T-helper 1 cell treated with Interleukin-12 subunit alpha and Interleukin-12 subunit beta and Interleukin-4 antibody, amounts not matched to agents 30 μg/mL and 1 μg/mL, for 36 hours (primary cell): ENCODE measurements at regions not wholly inside any gene's neighbourhood (a gene's known extent, or its start where the extent isn't known, plus 50 kb on each side); places are given as distances from the start of the nearest gene placed in this dataset.

Source experiments
- H3K27ac Mint-ChIP-seq: one replicate; pipeline ENCODE4 v1.8.0; 2021; ENCODE audit warnings: mild to moderate bottlenecking, mixed read lengths
- H3K27me3 Mint-ChIP-seq: one replicate; pipeline ENCODE4 v1.8.0; 2021; ENCODE audit warnings: low read depth, mixed read lengths
- H3K36me3 Mint-ChIP-seq: one replicate; pipeline ENCODE4 v1.8.0; 2021; ENCODE audit warnings: low read depth, mixed read lengths
- H3K4me1 Mint-ChIP-seq: one replicate; pipeline ENCODE4 v1.8.0; 2021; ENCODE audit warnings: low read depth, mixed read lengths
- H3K4me3 Mint-ChIP-seq: one replicate; pipeline ENCODE4 v1.8.0; 2021; ENCODE audit warnings: mild to moderate bottlenecking, moderate library complexity, mixed read lengths
- H3K9me3 Mint-ChIP-seq: one replicate; pipeline ENCODE4 v1.8.0; 2021; ENCODE audit warnings: mixed read lengths

DNA sequence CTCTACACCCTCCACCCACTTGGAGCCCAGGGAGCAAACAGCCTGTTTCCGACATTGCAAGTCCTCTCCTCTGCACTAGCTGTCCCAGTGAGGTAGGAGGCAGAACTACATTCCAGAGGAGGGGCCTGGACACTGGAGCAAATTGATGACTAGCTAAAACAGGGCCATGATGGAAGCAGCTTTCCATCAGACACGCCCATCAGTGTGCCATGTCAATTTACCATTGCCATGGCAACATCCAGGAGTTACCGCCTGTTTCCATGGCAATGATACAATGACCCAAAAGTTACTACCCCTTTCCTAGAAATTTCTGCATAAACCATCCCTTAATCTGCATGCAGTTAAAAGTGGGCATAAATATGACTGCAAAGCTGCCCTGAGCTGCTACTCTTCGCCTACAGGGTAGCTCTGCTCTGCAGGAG is 647.1 kb downstream of the PTPRU start:
- H3K27me3 Mint-ChIP-seq = no peaks in the 10 kb centered on the region
- H3K36me3 Mint-ChIP-seq = no peaks in the 10 kb centered on the region
- no peaks in the 10 kb centered on the region for H3K4me1 Mint-ChIP-seq
- no peak overlapping the region for H3K4me3 Mint-ChIP-seq
- H3K27ac Mint-ChIP-seq = no peak overlapping the region
- H3K9me3 Mint-ChIP-seq = no peaks in the 10 kb centered on the region

DNA sequence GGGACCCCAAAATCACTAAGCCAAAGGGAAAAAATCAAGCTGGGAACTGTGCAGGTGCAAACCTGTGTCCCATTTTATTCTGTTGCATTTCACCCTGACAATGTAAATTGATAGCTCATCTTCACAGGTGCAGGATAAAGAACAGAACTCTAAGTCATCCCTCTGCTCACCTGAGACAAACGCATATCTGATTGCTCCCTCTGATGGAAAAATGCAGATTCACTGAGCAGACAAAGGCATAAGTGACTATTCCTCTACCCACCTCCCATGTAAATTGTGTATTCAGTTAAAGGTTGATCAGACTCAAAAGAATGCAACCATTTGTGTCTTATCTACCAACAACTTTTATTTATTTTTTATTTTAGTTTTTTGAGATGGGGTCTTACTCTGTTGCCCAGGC is 644.2 kb downstream of the PTPRU start:
- Mint-ChIP-seq H3K27me3 (peaks cover 5% of the 10 kb centered on the region), H3K4me3 (no peak overlapping the region), H3K9me3 (no peaks in the 10 kb centered on the region), H3K27ac (no peak overlapping the region), H3K36me3 (no peaks in the 10 kb centered on the region), H3K4me1 (no peaks in the 10 kb centered on the region)

DNA sequence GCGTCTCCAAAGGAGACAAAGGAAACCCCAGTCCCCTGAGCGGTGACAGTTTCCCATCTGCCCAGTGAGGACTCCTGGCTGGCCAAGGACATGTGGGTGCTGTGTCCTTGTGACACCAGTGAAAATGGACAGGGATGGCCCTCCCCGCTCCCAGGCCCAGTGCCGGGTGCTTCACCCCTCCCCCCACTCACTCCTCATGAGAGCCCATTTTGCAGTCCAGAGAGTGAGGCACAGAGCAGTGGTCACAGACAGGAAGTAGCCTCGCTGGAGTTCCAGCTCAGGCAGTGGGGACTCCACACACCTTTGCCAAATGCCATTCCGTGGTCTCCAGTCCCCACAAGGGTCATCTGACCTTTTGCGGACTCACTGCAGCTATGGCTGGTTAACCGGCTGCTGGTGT is 642.9 kb downstream of the PTPRU start:
- no peak overlapping the region for H3K4me3 Mint-ChIP-seq
- no peaks in the 10 kb centered on the region for H3K9me3 Mint-ChIP-seq
- no peaks in the 10 kb centered on the region for H3K4me1 Mint-ChIP-seq
- H3K27ac Mint-ChIP-seq = no peak overlapping the region
- H3K27me3 Mint-ChIP-seq = peaks cover 12% of the 10 kb centered on the region
- no peaks in the 10 kb centered on the region for H3K36me3 Mint-ChIP-seq

DNA sequence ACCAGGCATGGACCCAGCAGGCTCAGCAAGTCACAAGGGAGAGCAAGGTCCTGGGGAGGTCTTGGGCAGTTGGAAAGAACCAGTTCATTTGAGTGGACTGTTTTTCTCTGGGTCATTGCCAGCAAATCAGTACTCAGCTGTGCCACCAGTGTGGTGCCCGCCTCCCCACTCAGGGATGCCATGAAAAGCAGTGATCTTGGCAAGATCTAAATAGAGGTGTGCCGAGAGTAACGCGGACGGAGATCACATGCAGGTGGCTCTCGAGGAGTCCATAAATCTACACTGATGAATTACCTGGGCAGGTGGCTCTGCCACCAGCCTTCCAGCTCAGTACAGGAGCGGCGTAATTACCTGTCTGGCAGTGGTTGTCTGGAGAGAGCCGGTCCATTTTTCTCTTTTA is 642.2 kb downstream of the PTPRU start:
- no peaks in the 10 kb centered on the region for H3K36me3 Mint-ChIP-seq
- H3K27ac Mint-ChIP-seq = no peak overlapping the region
- H3K9me3 Mint-ChIP-seq = no peaks in the 10 kb centered on the region
- no peak overlapping the region for H3K4me3 Mint-ChIP-seq
- H3K27me3 Mint-ChIP-seq = peaks cover 12% of the 10 kb centered on the region
- no peaks in the 10 kb centered on the region for H3K4me1 Mint-ChIP-seq

DNA sequence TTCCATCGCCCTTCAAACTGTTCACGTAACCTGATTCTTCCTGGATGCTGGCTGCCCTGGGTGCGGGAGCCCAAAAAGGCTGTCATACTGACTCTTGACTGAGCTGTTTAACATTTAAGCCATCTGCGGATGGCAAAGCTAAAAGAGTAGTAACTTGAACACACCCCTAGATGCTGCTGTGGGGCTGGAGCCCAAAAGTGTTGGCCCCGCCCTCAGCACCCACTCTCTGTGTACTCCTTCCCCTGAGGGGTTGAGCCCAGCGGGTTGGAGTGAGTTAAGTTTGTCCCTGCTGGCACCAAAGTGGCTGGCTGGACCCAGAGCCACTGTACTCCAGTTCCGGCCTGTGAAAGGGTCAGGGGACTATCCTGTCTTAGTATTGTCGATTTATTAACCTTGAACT is 640.6 kb downstream of the PTPRU start:
- Mint-ChIP-seq H3K36me3 (no peaks in the 10 kb centered on the region), H3K27me3 (peaks cover 19% of the 10 kb centered on the region), H3K27ac (no peak overlapping the region), H3K4me3 (no peak overlapping the region), H3K9me3 (no peaks in the 10 kb centered on the region), H3K4me1 (no peaks in the 10 kb centered on the region)

DNA sequence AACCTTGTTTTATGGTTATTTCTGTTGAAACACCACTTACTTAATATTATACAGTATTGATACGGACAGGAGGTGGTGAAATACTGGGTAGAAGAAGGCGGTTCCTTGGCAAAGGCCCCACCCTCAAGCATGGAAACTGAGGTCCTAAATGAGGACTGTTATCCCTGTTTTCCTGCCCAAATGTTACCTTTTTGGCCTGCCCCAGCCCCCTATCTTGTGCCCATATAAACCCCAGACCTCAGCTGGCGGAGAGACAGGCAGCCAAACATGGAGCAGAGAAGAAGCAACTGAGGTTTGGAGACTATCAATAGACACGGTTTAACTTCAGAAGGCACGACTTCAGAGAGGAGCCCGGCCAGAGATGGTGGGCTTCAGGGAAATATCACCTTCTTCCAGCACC is 640.1 kb downstream of the PTPRU start:
- Mint-ChIP-seq H3K36me3 (no peaks in the 10 kb centered on the region), H3K27me3 (peaks cover 20% of the 10 kb centered on the region), H3K9me3 (no peaks in the 10 kb centered on the region), H3K4me3 (no peak overlapping the region), H3K27ac (no peak overlapping the region), H3K4me1 (no peaks in the 10 kb centered on the region)

DNA sequence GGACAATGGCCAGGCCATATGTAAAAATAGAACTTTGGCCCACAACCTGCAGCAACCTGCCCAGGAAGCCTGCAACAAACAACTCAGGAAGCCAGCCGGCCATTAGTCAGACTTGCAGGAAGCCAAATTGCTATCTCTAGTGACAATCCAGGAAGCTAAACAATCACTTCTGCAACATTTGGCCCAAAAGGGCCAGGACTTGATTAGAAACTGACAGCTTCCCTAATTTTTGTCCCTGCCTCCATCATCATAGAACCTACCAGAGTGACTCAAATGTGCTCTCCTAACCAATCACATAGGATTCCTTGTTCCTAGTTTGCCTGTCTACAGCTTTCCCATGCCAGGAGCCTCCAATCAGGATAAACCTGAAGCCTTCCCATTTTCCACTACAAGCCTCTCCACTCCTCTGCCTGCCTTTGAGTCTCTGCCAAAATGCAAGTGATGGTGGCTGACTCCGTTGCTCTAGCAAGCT is 639.3 kb downstream of the PTPRU start:
- H3K4me1 Mint-ChIP-seq = no peaks in the 10 kb centered on the region
- peaks cover 20% of the 10 kb centered on the region for H3K27me3 Mint-ChIP-seq
- no peak overlapping the region for H3K27ac Mint-ChIP-seq

DNA sequence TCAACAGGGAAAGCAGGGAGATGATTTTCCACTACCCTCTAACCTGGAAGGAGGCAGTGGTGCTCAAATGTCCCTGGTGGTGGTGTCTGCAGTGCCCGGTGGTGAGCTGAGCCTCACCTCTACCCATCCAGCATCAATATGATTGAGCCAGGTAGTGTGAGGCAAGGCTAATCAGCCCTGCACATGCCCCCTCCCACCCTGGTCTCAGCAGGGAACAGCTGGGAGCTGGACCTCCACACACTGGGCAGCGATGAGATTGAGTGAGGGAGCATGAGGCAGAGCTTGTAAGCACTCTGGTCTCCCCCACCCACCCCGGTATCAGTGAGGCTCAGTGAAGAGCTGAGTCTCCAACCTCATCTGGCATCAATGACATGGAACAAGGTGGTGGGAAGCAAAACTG is 634.3 kb downstream of the PTPRU start:
- no peak overlapping the region for H3K4me3 Mint-ChIP-seq
- no peaks in the 10 kb centered on the region for H3K4me1 Mint-ChIP-seq
- H3K9me3 Mint-ChIP-seq = no peaks in the 10 kb centered on the region
- H3K36me3 Mint-ChIP-seq = no peaks in the 10 kb centered on the region
- H3K27ac Mint-ChIP-seq = no peak overlapping the region
- peaks cover 25% of the 10 kb centered on the region for H3K27me3 Mint-ChIP-seq

More for the DNA sequence above, 639.3 kb downstream of the PTPRU start:
- no peaks in the 10 kb centered on the region for H3K36me3 Mint-ChIP-seq
- no peak overlapping the region for H3K4me3 Mint-ChIP-seq
- no peaks in the 10 kb centered on the region for H3K9me3 Mint-ChIP-seq

DNA sequence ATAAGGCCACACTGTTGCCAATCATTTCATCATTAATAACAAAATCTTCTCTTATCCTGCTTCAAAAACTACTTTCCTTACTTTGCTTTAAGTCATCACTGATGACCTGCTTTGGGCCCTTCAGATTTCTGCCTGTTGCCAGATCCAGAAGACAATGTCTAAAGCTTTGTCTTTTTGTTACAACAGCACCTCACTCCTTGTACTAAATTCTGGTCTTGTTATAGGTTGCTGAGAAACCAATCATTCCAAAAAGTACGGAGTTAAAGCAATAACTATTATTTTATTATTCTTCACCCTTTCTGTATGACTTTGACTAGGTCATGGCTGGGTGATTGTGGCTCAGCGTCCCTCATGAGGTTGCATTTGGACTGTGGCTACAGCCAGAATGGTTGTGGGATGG is 633.5 kb downstream of the PTPRU start:
- peaks cover 23% of the 10 kb centered on the region for H3K27me3 Mint-ChIP-seq
- H3K4me3 Mint-ChIP-seq = no peak overlapping the region
- no peaks in the 10 kb centered on the region for H3K36me3 Mint-ChIP-seq
- H3K4me1 Mint-ChIP-seq = no peaks in the 10 kb centered on the region
- no peaks in the 10 kb centered on the region for H3K9me3 Mint-ChIP-seq
- no peak overlapping the region for H3K27ac Mint-ChIP-seq

DNA sequence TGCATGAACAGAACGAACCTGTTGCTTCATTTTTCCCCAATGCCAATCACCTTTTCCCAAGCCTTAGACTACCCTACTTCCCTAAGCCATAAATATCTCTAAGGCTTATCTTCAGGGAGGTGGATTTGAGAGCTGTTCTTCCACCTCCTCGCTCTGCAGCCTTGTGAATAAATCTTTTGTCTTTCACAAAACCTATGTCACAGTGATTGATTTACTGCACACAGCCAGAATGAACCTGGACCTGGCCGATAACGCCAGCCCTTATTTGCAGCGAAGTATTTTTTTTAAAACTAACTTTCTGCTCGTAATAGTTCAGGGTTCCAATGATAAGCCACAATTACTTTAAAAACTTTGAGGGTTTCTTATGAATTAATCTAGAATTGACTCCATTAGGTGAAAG is 632.6 kb downstream of the PTPRU start:
- Mint-ChIP-seq H3K36me3 (no peaks in the 10 kb centered on the region), H3K9me3 (no peaks in the 10 kb centered on the region), H3K4me1 (no peaks in the 10 kb centered on the region), H3K27me3 (peaks cover 18% of the 10 kb centered on the region), H3K4me3 (no peak overlapping the region), H3K27ac (no peak overlapping the region)

DNA sequence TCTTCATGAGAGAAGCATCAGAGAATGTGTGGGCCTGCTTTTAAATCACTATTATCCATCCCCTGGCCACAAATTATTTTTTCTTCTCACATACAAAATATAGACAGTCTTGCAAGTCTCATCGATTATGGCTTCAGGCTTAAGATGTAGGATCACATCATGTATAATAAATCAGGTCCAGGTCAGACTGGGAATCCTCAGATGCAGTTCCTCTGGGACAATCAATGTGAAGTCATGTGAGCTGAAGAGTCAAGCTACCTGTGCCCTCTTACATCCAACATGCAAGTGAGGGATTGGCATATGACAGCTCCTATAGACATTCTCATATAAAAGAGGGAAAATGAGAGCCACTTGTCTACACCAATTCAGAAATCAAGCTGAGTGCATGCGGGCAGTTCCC is 631.8 kb downstream of the PTPRU start:
- Mint-ChIP-seq H3K9me3 (no peaks in the 10 kb centered on the region), H3K4me3 (no peak overlapping the region), H3K27ac (no peak overlapping the region), H3K4me1 (no peaks in the 10 kb centered on the region), H3K27me3 (peaks cover 18% of the 10 kb centered on the region), H3K36me3 (no peaks in the 10 kb centered on the region)

DNA sequence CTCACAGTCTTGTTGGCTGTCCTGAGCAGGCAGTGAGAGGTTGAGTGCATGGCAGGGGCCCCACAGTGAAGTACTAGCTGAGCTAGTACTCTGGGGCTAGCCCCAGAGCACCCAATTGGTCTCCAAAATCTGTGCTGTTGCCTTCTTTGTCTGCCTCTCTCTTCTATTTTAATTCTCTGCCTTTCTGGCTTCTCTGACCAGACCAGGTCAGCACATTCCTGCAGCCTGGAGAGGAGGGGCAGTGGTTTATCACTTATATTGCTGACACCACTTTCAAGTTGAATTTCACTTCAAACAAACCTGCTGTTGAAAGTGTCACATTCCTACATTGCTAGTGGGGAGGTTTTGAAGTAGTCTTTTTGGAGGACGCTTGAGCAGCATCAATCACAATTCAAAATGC is 628.7 kb downstream of the PTPRU start:
- Mint-ChIP-seq H3K36me3 (no peaks in the 10 kb centered on the region), H3K27me3 (peaks cover 10% of the 10 kb centered on the region), H3K4me1 (no peaks in the 10 kb centered on the region), H3K27ac (no peak overlapping the region), H3K9me3 (peaks cover 19% of the 10 kb centered on the region), H3K4me3 (no peak overlapping the region)

DNA sequence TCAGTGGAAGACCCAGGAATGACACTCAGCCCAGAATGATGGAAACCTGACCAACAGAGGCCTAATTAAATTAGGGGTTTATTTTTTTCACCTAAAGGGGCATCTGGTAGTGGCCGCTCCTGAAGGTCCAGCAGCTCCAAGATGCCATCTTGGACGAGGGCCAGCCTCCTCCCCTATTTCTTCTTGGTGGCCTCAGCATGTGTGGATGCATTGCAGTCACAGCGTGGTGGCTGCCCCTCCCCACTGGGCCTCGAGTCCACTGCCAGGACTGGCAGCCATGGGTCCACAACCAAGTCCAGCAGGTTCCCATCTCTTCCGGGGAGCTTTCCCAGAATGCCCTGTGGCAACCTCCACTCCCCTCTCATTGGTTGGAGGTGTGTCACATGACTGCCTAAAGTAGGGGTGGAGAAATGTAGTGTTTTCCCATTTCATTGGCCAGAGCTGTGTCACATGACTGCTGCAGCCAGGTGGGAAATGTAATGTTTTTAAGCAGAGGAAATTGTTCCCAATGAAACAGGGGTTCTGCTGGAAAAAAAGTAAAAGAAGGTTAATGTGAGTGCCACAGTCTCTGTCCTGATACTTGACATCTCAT is 628.2 kb downstream of the PTPRU start:
- Mint-ChIP-seq H3K36me3 (no peaks in the 10 kb centered on the region), H3K27me3 (peaks cover 10% of the 10 kb centered on the region), H3K4me1 (no peaks in the 10 kb centered on the region), H3K4me3 (no peak overlapping the region), H3K27ac (no peak overlapping the region), H3K9me3 (peaks cover 19% of the 10 kb centered on the region)

DNA sequence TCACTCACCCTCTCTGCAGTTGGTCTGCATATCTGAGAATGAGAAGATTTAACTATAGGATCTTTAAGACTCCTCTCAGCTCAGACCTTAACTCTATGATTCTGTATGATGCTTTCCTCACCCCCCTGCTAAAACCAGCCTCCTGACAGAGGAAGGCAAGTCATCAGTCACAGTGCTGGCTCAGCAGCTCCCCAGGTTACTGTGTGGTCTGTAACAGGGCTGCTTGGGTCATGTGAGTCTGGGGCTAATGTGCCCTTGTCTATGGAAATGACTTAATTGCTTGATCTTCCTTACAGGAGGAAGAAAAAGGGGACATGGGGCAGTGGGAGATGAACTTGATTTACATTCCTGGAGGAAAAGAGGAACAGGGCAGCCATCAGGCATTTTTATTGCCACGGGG is 625.6 kb downstream of the PTPRU start:
- H3K27me3 Mint-ChIP-seq = peaks cover 10% of the 10 kb centered on the region
- peaks cover 19% of the 10 kb centered on the region for H3K9me3 Mint-ChIP-seq
- no peak overlapping the region for H3K27ac Mint-ChIP-seq
- H3K36me3 Mint-ChIP-seq = no peaks in the 10 kb centered on the region
- H3K4me3 Mint-ChIP-seq = no peak overlapping the region
- H3K4me1 Mint-ChIP-seq = no peaks in the 10 kb centered on the region

DNA sequence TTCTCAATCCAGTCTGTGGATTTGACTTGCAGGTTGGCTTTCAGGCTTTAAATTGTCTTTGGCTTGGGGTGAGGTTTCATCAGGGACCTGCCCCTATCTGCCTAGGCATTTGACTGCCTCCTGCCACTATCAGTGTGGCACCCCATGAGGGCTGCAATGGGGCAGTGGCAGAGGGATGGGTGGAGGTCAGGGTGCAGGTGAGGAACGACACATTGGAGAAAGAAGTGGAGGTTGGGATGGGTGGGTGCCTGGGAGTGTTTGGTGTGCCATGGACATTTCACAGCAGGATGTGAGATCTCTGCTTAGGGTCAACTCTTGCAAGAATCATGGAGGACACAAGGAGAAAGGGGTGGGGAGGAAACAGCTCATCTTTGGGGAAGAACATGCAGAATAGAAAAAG is 625.1 kb downstream of the PTPRU start:
- no peaks in the 10 kb centered on the region for H3K4me1 Mint-ChIP-seq
- no peaks in the 10 kb centered on the region for H3K36me3 Mint-ChIP-seq
- H3K9me3 Mint-ChIP-seq = peaks cover 19% of the 10 kb centered on the region
- H3K27ac Mint-ChIP-seq = no peak overlapping the region
- no peak overlapping the region for H3K4me3 Mint-ChIP-seq
- peaks cover 7% of the 10 kb centered on the region for H3K27me3 Mint-ChIP-seq

DNA sequence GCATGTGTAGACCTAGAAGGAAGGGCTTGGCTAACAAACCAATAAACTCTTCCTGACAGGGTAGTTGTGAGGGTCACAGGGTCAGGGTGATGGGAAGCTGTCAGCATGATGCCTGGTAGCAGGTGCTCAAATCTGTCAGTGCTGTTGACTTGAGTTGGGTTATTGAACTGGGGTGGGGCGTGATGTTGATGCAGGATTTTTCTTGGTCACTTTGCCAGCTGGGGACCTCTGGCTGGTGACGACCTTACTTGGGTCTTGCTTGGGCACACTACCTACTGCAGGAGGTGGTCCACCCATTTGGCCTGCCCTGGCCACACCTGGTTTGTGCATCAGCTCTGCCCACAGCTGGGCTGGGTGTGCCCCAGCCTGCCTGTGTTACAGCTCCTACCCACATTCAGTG is 624.4 kb downstream of the PTPRU start:
- no peak overlapping the region for H3K4me3 Mint-ChIP-seq
- no peak overlapping the region for H3K27ac Mint-ChIP-seq
- peaks cover 19% of the 10 kb centered on the region for H3K9me3 Mint-ChIP-seq
- H3K4me1 Mint-ChIP-seq = no peaks in the 10 kb centered on the region
- no peaks in the 10 kb centered on the region for H3K27me3 Mint-ChIP-seq
- no peaks in the 10 kb centered on the region for H3K36me3 Mint-ChIP-seq
